GM19025 (cell line): ENCODE measurements at regions not wholly inside any gene's neighbourhood (a gene's known extent, or its start where the extent isn't known, plus 50 kb on each side); places are given as distances from the start of the nearest gene placed in this dataset.

Experiments
- ATAC-seq: cut with Tn5 transposase; IDR thresholded peaks from one replicate; pipeline ENCODE4 v1.9.1; 2021; ENCODE audit warnings: mild to moderate bottlenecking, low read depth, moderate library complexity; ENCODE audit not compliant: unreplicated experiment

GRCh38 chr11:130726234-130727037 lies 189.8 kb downstream of the SNX19 start:
- ATAC-seq = no peak

- no peak for ATAC-seq
Observed at GRCh38 chr11:130727157-130728119, 188.8 kb downstream of the SNX19 start.

DNA sequence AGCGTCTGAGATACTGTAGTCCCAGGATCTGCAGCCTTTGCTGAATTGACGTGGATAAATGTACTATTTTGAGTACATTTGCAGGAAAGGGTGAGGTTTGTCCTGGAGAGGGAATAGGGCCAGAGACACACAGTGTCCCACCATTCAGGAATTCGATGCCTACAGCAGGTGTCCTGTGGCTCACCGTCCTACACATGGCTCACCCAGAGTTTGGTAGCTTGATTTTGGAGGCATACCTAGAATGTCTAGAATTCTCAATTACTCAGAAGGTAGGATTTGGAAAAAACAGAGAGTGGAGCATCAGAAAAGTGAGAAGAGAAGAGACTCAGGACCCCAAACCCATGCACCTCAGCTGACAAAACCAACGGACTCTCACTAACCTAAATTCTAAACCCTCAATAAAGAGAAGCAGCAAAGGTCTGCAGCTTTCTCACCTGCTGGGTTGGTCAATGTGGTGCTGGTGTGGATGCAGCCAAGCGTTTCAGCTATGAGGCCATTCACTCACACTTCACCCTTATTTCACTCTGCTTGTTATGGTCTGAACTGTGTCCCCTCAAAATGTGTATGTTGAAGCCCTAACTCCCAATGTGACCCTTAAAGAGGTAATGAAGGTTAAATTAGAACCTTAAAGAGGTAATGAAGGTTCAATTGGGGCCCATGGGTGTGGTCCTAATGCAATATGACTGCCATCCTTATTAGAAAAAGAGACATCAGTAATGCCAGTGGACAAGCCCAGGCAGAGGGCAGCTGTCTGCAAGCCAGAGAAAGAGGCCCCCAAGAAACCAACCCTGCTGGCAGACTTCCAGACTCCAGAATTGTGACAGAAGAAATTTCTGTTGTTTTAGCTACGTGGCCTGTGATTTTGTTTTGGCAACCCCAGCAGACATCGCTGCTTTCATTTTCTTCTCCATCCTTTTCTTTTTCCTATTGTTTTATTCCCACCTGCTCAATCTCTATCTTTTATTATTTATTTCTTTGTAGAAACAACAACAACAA lies 187.8 kb downstream of the SNX19 start:
- no peak for ATAC-seq

- ATAC-seq = no peak
Observed at GRCh38 chr11:130729193-130729592, 187.1 kb downstream of the SNX19 start.

- ATAC-seq = no peak
Observed at GRCh38 chr11:130729678-130730300, 186.5 kb downstream of the SNX19 start.

DNA sequence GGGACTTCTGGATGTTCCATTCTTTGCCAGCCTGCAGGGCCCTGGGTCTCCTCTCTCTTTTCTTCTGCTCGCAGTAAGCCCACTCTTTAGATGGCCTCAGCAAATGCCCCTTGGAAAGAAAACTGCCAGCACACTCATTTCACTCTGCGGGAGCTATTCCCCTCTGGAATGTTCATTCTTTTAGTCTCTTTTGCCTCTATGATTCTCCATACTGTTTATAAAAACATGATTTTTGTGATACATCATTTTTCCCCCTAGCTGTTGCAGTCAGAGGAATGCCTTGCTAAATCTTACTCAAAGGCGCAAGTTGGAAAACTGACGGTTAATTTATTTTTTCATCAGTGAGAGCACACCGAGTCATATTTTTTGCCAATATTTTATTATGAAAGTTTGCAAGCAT lies 184.9 kb downstream of the SNX19 start:
- ATAC-seq = no peak

GRCh38 chr11:130732476-130732875 lies 183.8 kb downstream of the SNX19 start:
- no peak for ATAC-seq

- ATAC-seq = no peak
Observed at GRCh38 chr11:130737041-130737830, 179.0 kb downstream of the SNX19 start.

GRCh38 chr11:130737866-130738431 lies 178.3 kb downstream of the SNX19 start:
- no peak for ATAC-seq

DNA sequence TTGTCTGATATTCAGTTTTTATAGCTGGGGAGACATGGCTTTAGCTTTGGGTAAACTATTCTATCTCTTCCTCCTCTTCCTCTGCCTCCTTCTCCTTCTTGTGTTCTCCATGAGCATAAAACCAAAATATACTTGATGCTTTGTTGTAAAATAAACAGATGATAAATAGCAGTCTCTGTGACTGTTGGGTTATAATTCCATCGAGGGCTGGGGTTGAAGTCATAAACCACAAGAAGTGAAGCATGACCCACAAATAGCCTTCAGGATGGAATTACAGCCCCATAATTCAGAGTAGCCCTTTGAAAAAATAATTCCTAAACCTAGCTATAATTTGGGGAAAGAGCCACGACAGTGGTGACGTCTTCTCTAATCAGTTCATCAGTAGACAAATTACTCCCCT lies 177.7 kb downstream of the SNX19 start:
- ATAC-seq = no peak

- ATAC-seq = no peak
Observed at GRCh38 chr11:130740819-130741218, 175.5 kb downstream of the SNX19 start.

DNA sequence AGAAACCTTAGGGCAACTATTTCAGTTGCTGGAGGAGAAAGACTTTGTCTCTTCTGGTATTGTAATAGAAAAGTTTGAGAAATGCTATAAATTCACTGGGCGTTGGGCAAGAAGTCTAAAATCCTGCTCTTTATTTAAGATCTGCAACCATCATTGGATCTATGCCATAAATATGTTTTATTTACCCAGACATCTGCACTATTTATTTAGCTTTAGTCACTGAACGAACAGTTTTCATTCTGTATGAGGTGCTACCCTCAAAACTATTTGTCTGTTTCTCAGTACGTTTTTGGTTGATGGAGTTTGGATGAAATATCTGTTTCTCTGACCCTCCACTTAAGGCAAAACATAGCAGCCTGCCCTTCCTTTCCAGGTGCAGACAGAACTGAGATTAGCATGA lies 171.5 kb downstream of the SNX19 start:
- ATAC-seq = no peak

- ATAC-seq = no peak
Observed at GRCh38 chr11:130749216-130749615, 167.1 kb downstream of the SNX19 start.

GRCh38 chr11:130760515-130761125 lies 155.7 kb downstream of the SNX19 start:
- no peak for ATAC-seq

DNA sequence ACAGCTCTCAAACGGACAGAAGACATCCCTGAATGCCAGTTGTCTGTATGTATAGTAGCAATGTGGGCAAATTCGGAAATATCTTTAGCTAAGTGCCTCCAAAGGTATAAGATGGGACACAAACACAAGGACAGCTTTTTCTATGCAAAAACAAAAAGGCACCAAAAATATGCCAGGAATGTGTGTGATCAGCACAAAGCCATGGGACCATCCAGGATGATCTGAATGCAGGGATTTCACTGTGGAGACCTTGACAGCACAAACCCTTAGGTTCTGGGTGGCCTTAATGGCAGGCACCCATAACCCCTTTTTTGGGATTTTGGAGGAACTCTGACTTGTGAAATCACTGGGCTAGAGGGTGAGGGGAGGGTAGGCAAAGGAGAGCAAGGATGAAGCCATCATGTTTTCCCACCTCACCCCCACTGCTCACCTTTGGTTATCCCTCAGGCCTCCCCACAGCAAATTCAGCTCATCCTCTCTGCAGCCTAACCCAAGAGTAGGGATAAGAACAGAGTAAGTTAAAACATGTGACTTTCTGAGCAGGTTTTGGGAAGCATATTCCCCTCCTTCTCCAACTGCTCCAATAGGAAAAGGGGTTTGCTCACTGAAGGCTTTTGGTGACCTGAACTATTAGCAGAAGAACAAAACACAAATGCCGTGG lies 154.6 kb downstream of the SNX19 start:
- no peak for ATAC-seq

GRCh38 chr11:130762638-130763037 lies 153.6 kb downstream of the SNX19 start:
- ATAC-seq = no peak

- no peak for ATAC-seq
Observed at GRCh38 chr11:130763087-130763980, 152.9 kb downstream of the SNX19 start.
